Mucosa of descending colon (tissue), 3 donors: ENCODE measurements at regions not wholly inside any gene's neighbourhood (a gene's known extent, or its start where the extent isn't known, plus 50 kb on each side); places are given as distances from the start of the nearest gene placed in this dataset.
A peak's percentile ranks its signal among the peaks of the same experiment; 100 is the strongest.

Experiments
- ATAC-seq: fragments of 200-7000 bp; cut with Tn5 transposase; one replicate; pipeline ENCODE4 v1.9.1; 2020; ENCODE audit warnings: mild to moderate bottlenecking, moderate library complexity
- DNase-seq, 3 donors: peaks; one replicate each; pipeline ENCODE4 v3.0.0-alpha.2; 2020
- H3K36me3 ChIP-seq: fragments of 200-600 bp; one replicate; pipeline ENCODE4 v1.8.0; 2021; ENCODE audit warnings: low read depth, mild to moderate bottlenecking
- H3K4me1 ChIP-seq: fragments of 200-600 bp; one replicate; pipeline ENCODE4 v1.8.0; 2021; ENCODE audit warnings: low read depth, mild to moderate bottlenecking
- H3K4me3 ChIP-seq: fragments of 200-600 bp; one replicate; pipeline ENCODE4 v1.8.0; 2021; ENCODE audit warnings: mild to moderate bottlenecking
- H3K9me3 ChIP-seq: fragments of 200-600 bp; one replicate; pipeline ENCODE4 v1.8.0; 2021; ENCODE audit warnings: mild to moderate bottlenecking
- CTCF ChIP-seq: fragments of 200-600 bp; IDR thresholded peaks from one replicate; pipeline ENCODE4 v1.8.0; 2022; ENCODE audit warnings: antibody characterized with exemption, mild to moderate bottlenecking
- intact Hi-C, 2 donors: fragments of 100-400 bp; cut with DNase I in 1 of 2; cut with micrococcal nuclease in 1 of 2; formaldehyde crosslinking; loops; one replicate each; pipeline versions ENCODE4 v1.11.0 to v1.11.1; 2022; cut with DNase I, micrococcal nuclease
- donor health status: DM: no; HTN: no; CAD: no; lungs with moderate emphysema.
- donor health status: DM: no; HTN: no; CAD: no.
- donor health status: DM: no; HTN: yes; CAD: no.

- TF ChIP-seq CTCF: no peak
- H3K4me3 ChIP-seq: no peak overlapping the region
- H3K9me3 ChIP-seq: no peaks in the 10 kb centered on the region
- peak in 1 of 3 donors; percentile 27 for DNase-seq
- H3K36me3 ChIP-seq: no peaks in the 10 kb centered on the region
- H3K4me1 ChIP-seq: peaks cover 3% of the 10 kb centered on the region
- intact Hi-C loops: no loop called here
- no peak for ATAC-seq
Measured at GRCh38 chr19:32038021-32038920, 307.1 kb upstream of the ZNF507 start.

- ATAC-seq (no peak), DNase-seq (no peak)
- TF ChIP-seq CTCF: no peak
- Histone ChIP-seq H3K4me3 (no peak overlapping the region), H3K9me3 (no peaks in the 10 kb centered on the region), H3K36me3 (no peaks in the 10 kb centered on the region), H3K4me1 (peaks cover 3% of the 10 kb centered on the region)
- intact Hi-C loops: no loop called here
Measured at GRCh38 chr19:32038961-32039360, 306.4 kb upstream of the ZNF507 start.

GRCh38 chr19:32039440-32039839, 306.0 kb upstream of the ZNF507 start:
- no peak for TF ChIP-seq CTCF
- Histone ChIP-seq H3K4me3 (no peak overlapping the region), H3K36me3 (no peaks in the 10 kb centered on the region), H3K4me1 (peaks cover 3% of the 10 kb centered on the region), H3K9me3 (no peaks in the 10 kb centered on the region)
- DNase-seq (no peak), ATAC-seq (no peak)
- intact Hi-C loops: no loop called here

GRCh38 chr19:32040236-32040635, 305.2 kb upstream of the ZNF507 start:
- Histone ChIP-seq H3K9me3 (no peaks in the 10 kb centered on the region), H3K4me1 (peaks cover 3% of the 10 kb centered on the region), H3K36me3 (no peaks in the 10 kb centered on the region), H3K4me3 (no peak overlapping the region)
- no peak for ATAC-seq
- no peak for DNase-seq
- no peak for TF ChIP-seq CTCF
- intact Hi-C loops: loop anchor here in 1 of 2 donors (10.0 kb wide), 1 partner anchor 365 kb away; no protein-coding TSS in a partner anchor

- peak; percentile 27 for ATAC-seq
- TF ChIP-seq CTCF: peak; percentile 58
- intact Hi-C loops: loop anchor here in 1 of 2 donors (10.0 kb wide), 1 partner anchor 367 kb away; no protein-coding TSS in a partner anchor
- Histone ChIP-seq H3K36me3 (no peaks in the 10 kb centered on the region), H3K4me1 (peaks cover 3% of the 10 kb centered on the region), H3K4me3 (no peak overlapping the region), H3K9me3 (no peaks in the 10 kb centered on the region)
- DNase-seq: peak in 2 of 3 donors; percentile 49 to 55
Measured at GRCh38 chr19:32041681-32042292, 303.6 kb upstream of the ZNF507 start.
